ENCODE measurements at regions not wholly inside any gene's neighbourhood (a gene's known extent, or its start where the extent isn't known, plus 50 kb on each side); places are given as distances from the start of the nearest gene placed in this dataset.

GRCh38 chr4:18981234-18981615 is 959.7 kb upstream of the LCORL start:
- no peak for TF ChIP-seq CTCF (IDR thresholded peaks at IDR 0.05; ENCODE audit: insufficient read depth, low read length, poor library complexity, severe bottlenecking)
- H3K4me3 ChIP-seq (replicated peaks; ENCODE audit: low read depth, low read length), result no peak overlapping the region
- DNase-seq (ENCODE audit: extremely low read depth, insufficient read length), result peak; percentile 22
- no peaks in the 10 kb centered on the region for H3K36me3 ChIP-seq (ENCODE audit: control insufficient read depth, insufficient read depth, low read length)
- H3K27me3 ChIP-seq (replicated peaks; ENCODE audit: control insufficient read depth, insufficient read depth, low read length), result no peaks in the 10 kb centered on the region

GRCh38 chr4:18980516-18981233 is 959.1 kb upstream of the LCORL start:
- H3K36me3 ChIP-seq (ENCODE audit: control insufficient read depth, insufficient read depth, low read length), result no peaks in the 10 kb centered on the region
- no peaks in the 10 kb centered on the region for H3K27me3 ChIP-seq (replicated peaks; ENCODE audit: control insufficient read depth, insufficient read depth, low read length)
- DNase-seq (ENCODE audit: extremely low read depth, insufficient read length), result peak; percentile 46
- no peak overlapping the region for H3K4me3 ChIP-seq (replicated peaks; ENCODE audit: low read depth, low read length)
- TF ChIP-seq CTCF (IDR thresholded peaks at IDR 0.05; ENCODE audit: insufficient read depth, low read length, poor library complexity, severe bottlenecking), result no peak

- no peak overlapping the region for H3K4me3 ChIP-seq (replicated peaks; ENCODE audit: low read depth, low read length)
- no peak for DNase-seq (ENCODE audit: extremely low read depth, insufficient read length)
- TF ChIP-seq CTCF (IDR thresholded peaks at IDR 0.05; ENCODE audit: insufficient read depth, low read length, poor library complexity, severe bottlenecking), result no peak
- H3K36me3 ChIP-seq (ENCODE audit: control insufficient read depth, insufficient read depth, low read length), result no peaks in the 10 kb centered on the region
- no peaks in the 10 kb centered on the region for H3K27me3 ChIP-seq (replicated peaks; ENCODE audit: control insufficient read depth, insufficient read depth, low read length)
Measured at GRCh38 chr4:18976884-18977283, 955.3 kb upstream of the LCORL start.

- H3K36me3 ChIP-seq (ENCODE audit: control insufficient read depth, insufficient read depth, low read length), result no peaks in the 10 kb centered on the region
- no peak for DNase-seq (ENCODE audit: extremely low read depth, insufficient read length)
- no peaks in the 10 kb centered on the region for H3K27me3 ChIP-seq (replicated peaks; ENCODE audit: control insufficient read depth, insufficient read depth, low read length)
- TF ChIP-seq CTCF (IDR thresholded peaks at IDR 0.05; ENCODE audit: insufficient read depth, low read length, poor library complexity, severe bottlenecking), result no peak
- H3K4me3 ChIP-seq (replicated peaks; ENCODE audit: low read depth, low read length), result no peak overlapping the region
Measured at GRCh38 chr4:18975916-18976808, 954.6 kb upstream of the LCORL start.

- H3K4me3 ChIP-seq (replicated peaks; ENCODE audit: low read depth, low read length), result no peak overlapping the region
- TF ChIP-seq CTCF (IDR thresholded peaks at IDR 0.05; ENCODE audit: insufficient read depth, low read length, poor library complexity, severe bottlenecking), result no peak
- H3K27me3 ChIP-seq (replicated peaks; ENCODE audit: control insufficient read depth, insufficient read depth, low read length), result no peaks in the 10 kb centered on the region
- no peak for DNase-seq (ENCODE audit: extremely low read depth, insufficient read length)
- H3K36me3 ChIP-seq (ENCODE audit: control insufficient read depth, insufficient read depth, low read length), result no peaks in the 10 kb centered on the region
Measured at GRCh38 chr4:18973296-18973695, 951.7 kb upstream of the LCORL start.

Measured in GM06990 (cell line).